Renal cortical epithelial cell (primary cell): ENCODE measurements at regions not wholly inside any gene's neighbourhood (a gene's known extent, or its start where the extent isn't known, plus 50 kb on each side); places are given as distances from the start of the nearest gene placed in this dataset.

Experiments used
- DNase-seq: peaks from one replicate; pipeline ENCODE4 v3.0.0-alpha.2; 2011; ENCODE audit warnings: low read depth

GRCh38 chr6:122061855-122062254 lies 337.6 kb upstream of the HSF2 start:
- DNase-seq = no peak

- no peak for DNase-seq
These were observed 336.4 kb upstream of the HSF2 start for GRCh38 chr6:122063076-122063475.

GRCh38 chr6:122063761-122064160 lies 335.7 kb upstream of the HSF2 start:
- DNase-seq = no peak

- DNase-seq = no peak
These were observed 333.3 kb upstream of the HSF2 start for GRCh38 chr6:122066200-122066599.

GRCh38 chr6:122068291-122068769 lies 331.1 kb upstream of the HSF2 start:
- peak; percentile 0 for DNase-seq

GRCh38 chr6:122069932-122070331 lies 329.5 kb upstream of the HSF2 start:
- DNase-seq = peak; percentile 2

- no peak for DNase-seq
These were observed 327.3 kb upstream of the HSF2 start for GRCh38 chr6:122072014-122072647.

GRCh38 chr6:122075084-122075838 lies 324.2 kb upstream of the HSF2 start:
- DNase-seq = no peak

- DNase-seq = no peak
These were observed 323.5 kb upstream of the HSF2 start for GRCh38 chr6:122075917-122076316.

GRCh38 chr6:122077603-122078002 lies 321.8 kb upstream of the HSF2 start:
- no peak for DNase-seq

- DNase-seq = no peak
These were observed 321.0 kb upstream of the HSF2 start for GRCh38 chr6:122078481-122078880.

GRCh38 chr6:122079916-122080315 lies 319.5 kb upstream of the HSF2 start:
- no peak for DNase-seq

GRCh38 chr6:122081921-122082320 lies 317.5 kb upstream of the HSF2 start:
- peak; percentile 1 for DNase-seq

GRCh38 chr6:122082370-122082769 lies 317.1 kb upstream of the HSF2 start:
- no peak for DNase-seq

- DNase-seq = no peak
These were observed 307.1 kb upstream of the HSF2 start for GRCh38 chr6:122092366-122092765.

GRCh38 chr6:122098201-122098678 lies 301.2 kb upstream of the HSF2 start:
- DNase-seq = no peak

GRCh38 chr6:122102026-122102425 lies 297.4 kb upstream of the HSF2 start:
- DNase-seq = no peak

GRCh38 chr6:122107256-122107852 lies 292.1 kb upstream of the HSF2 start:
- DNase-seq = no peak

- DNase-seq = no peak
These were observed 290.4 kb upstream of the HSF2 start for GRCh38 chr6:122109075-122109474.

- DNase-seq = no peak
These were observed 284.7 kb upstream of the HSF2 start for GRCh38 chr6:122114717-122115116.

GRCh38 chr6:122116119-122116834 lies 283.2 kb upstream of the HSF2 start:
- DNase-seq = no peak
